Effector memory CD8-positive, alpha-beta T cell (primary cell): ENCODE measurements at regions not wholly inside any gene's neighbourhood (a gene's known extent, or its start where the extent isn't known, plus 50 kb on each side); places are given as distances from the start of the nearest gene placed in this dataset.

Experiments used
- ATAC-seq: fragments of 150-1000 bp; cut with Tn5 transposase; replicated peaks from 2 replicates; pipeline ENCODE4 v1.10.0; 2021; ENCODE audit warnings: mild to moderate bottlenecking, moderate library complexity
- DNase-seq, 3 experiments: peaks; one replicate each; pipeline ENCODE4 v3.0.0; 2021
- H3K27ac Mint-ChIP-seq, 2 donors: one replicate each; pipeline ENCODE4 v1.8.0; 2022; ENCODE audit warnings: mild to moderate bottlenecking in 2 of 2, mixed read lengths in 2 of 2, moderate library complexity in 2 of 2
- H3K27me3 Mint-ChIP-seq, 2 donors: one replicate each; pipeline ENCODE4 v1.8.0; 2022; ENCODE audit warnings: mixed read lengths in 2 of 2
- H3K36me3 Mint-ChIP-seq: one replicate; pipeline ENCODE4 v1.8.0; 2022; ENCODE audit warnings: mild to moderate bottlenecking, moderate library complexity, mixed read lengths; ENCODE audit not compliant: insufficient read depth
- H3K4me1 Mint-ChIP-seq, 2 donors: one replicate each; pipeline ENCODE4 v1.8.0; 2022; ENCODE audit warnings: low read depth in 2 of 2, mixed read lengths in 2 of 2
- H3K4me3 Mint-ChIP-seq, 2 donors: one replicate each; pipeline ENCODE4 v1.8.0; 2022; ENCODE audit warnings: mild to moderate bottlenecking in 2 of 2, mixed read lengths in 2 of 2, moderate library complexity in 2 of 2
- H3K9me3 Mint-ChIP-seq, 2 donors: one replicate each; pipeline ENCODE4 v1.8.0; 2022; ENCODE audit warnings: mixed read lengths in 2 of 2

DNA sequence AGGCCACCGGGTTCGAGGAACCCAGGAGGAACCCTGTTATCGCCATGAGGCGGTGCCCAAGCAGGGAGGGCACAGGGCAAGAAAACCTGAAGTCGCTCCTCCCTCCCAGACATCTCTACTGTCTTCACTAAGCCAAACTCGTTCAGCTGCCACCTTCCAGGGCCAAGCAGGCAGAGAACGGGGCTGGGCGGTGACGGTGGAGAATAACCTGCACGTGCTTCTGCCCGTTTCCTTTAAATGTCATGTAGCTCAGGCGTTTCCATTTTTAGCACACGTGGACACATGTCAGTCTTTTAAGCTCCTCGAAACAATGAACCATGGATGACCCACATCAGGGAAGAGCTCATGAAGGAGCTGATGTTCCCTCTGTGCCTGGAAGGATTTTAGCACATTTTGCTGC is 124.3 kb upstream of the KLF6 start:
- H3K9me3 Mint-ChIP-seq: no peaks in the 10 kb centered on the region
- H3K27me3 Mint-ChIP-seq: no peaks in the 10 kb centered on the region
- H3K4me1 Mint-ChIP-seq: no peaks in the 10 kb centered on the region
- peak overlapping the region in 1 of 2 donors; percentile 65 for H3K27ac Mint-ChIP-seq
- DNase-seq (no peak), ATAC-seq (no peak)
- peaks cover 7% of the 10 kb centered on the region for H3K36me3 Mint-ChIP-seq
- H3K4me3 Mint-ChIP-seq: no peak overlapping the region

DNA sequence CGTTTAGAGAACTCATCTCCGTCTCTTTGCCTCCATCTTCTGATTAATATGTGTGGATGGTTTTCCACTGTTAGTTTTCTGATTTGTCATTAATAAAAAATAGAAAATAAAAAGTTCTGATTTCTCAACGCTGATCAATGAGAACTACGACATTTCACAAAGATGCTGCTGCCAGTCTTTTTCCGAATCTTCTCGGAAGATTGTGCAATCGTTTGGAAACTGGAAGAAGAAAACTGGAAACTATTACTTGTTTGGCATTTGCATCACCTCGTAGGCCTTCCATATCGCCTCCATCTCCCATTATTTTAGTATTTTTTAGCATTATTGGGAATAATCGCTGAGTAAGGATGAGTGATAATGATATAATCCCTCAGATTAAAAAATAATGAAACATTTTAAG is 123.2 kb upstream of the KLF6 start:
- no peak overlapping the region for H3K27ac Mint-ChIP-seq
- H3K27me3 Mint-ChIP-seq: no peaks in the 10 kb centered on the region
- peaks cover 7% of the 10 kb centered on the region for H3K36me3 Mint-ChIP-seq
- ATAC-seq (no peak), DNase-seq (no peak)
- H3K4me1 Mint-ChIP-seq: no peaks in the 10 kb centered on the region
- no peaks in the 10 kb centered on the region for H3K9me3 Mint-ChIP-seq
- H3K4me3 Mint-ChIP-seq: no peak overlapping the region

GRCh38 chr10:3907514-3907913 is 122.5 kb upstream of the KLF6 start:
- no peak overlapping the region for H3K27ac Mint-ChIP-seq
- peaks cover 7% of the 10 kb centered on the region for H3K36me3 Mint-ChIP-seq
- no peak overlapping the region for H3K4me3 Mint-ChIP-seq
- ATAC-seq: no peak
- no peak for DNase-seq
- peaks cover 4 to 5% of the 10 kb centered on the region in 2 donors for H3K4me1 Mint-ChIP-seq
- H3K27me3 Mint-ChIP-seq: no peaks in the 10 kb centered on the region
- no peaks in the 10 kb centered on the region for H3K9me3 Mint-ChIP-seq

DNA sequence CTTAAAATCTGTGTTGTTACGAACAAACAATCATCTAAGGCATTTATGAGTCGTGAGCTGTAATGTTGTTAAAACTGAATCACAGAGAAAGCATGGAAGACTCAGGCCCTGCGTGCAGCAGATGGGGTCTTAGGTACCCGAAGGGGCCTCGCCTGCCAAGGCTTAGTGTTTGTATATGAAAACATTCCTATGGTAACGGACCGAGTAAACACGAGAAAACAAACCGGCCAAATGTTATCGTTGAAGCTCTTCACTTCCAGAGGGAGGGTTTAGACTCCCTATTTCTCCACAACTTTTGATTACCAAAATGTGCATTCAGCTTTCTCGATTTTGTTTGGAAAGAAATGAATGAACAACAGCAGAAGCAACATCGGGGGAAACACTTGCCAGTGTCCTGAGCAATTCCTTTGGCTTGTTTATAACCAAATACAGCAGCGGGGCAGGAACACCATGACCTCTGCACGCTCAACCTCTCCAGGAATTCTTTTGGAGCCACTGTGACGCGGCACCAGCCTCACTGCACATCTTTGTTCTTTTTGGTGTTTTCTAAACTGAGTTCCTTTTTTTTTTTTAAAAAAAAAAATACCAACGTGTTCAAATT is 121.6 kb upstream of the KLF6 start:
- H3K4me3 Mint-ChIP-seq: no peak overlapping the region
- ATAC-seq (no peak), DNase-seq (no peak)
- no peaks in the 10 kb centered on the region for H3K9me3 Mint-ChIP-seq
- peak overlapping the region in 1 of 2 donors; percentile 36 for H3K27ac Mint-ChIP-seq
- peaks cover 7% of the 10 kb centered on the region for H3K36me3 Mint-ChIP-seq
- H3K27me3 Mint-ChIP-seq: no peaks in the 10 kb centered on the region
- peaks cover 12 to 14% of the 10 kb centered on the region in 2 donors for H3K4me1 Mint-ChIP-seq

- peaks cover 2% of the 10 kb centered on the region for H3K36me3 Mint-ChIP-seq
- ATAC-seq (no peak), DNase-seq (no peak)
- peak overlapping the region in 1 of 2 donors; percentile 36 for H3K27ac Mint-ChIP-seq
- H3K4me1 Mint-ChIP-seq: peaks cover 18 to 21% of the 10 kb centered on the region in 2 donors
- no peaks in the 10 kb centered on the region for H3K27me3 Mint-ChIP-seq
- H3K4me3 Mint-ChIP-seq: no peak overlapping the region
- H3K9me3 Mint-ChIP-seq: no peaks in the 10 kb centered on the region
These were observed 119.5 kb upstream of the KLF6 start for GRCh38 chr10:3904419-3904960.

DNA sequence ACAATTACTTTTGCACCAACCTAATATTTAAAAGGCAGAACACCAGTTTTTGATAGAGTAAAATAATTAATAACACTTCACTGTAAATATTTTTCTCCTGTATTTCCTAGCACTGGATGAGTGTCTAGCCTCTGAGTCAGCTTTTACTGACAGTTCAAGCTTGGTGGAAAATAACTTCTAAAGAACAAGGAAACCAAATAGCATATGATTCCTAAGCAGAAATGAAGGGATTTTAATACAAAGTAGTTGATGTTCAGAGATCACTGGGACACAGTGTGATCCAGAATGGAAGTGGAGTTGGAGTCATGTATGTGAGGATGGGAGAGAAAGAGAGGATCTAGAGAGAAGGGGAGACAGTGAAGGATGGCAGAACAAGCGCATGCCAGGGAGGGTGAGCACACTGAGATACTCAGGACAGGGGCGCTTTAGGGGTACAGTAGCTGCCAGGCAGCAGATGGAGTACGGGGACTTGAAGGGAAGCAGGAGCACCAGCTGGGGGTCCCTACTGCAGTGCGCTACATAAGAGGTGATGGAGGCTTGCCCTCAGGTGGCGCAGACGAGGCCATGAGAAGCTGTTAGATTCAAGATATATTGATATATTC is 117.9 kb upstream of the KLF6 start:
- H3K27me3 Mint-ChIP-seq: no peaks in the 10 kb centered on the region
- no peak overlapping the region for H3K4me3 Mint-ChIP-seq
- no peak for DNase-seq
- peaks cover 22% of the 10 kb centered on the region in 2 donors for H3K4me1 Mint-ChIP-seq
- no peaks in the 10 kb centered on the region for H3K9me3 Mint-ChIP-seq
- H3K27ac Mint-ChIP-seq: peak overlapping the region; percentile 67 to 76
- peak; percentile 19 for ATAC-seq
- no peaks in the 10 kb centered on the region for H3K36me3 Mint-ChIP-seq

GRCh38 chr10:3902054-3902808 is 117.2 kb upstream of the KLF6 start:
- no peaks in the 10 kb centered on the region for H3K27me3 Mint-ChIP-seq
- no peaks in the 10 kb centered on the region for H3K9me3 Mint-ChIP-seq
- H3K36me3 Mint-ChIP-seq: no peaks in the 10 kb centered on the region
- DNase-seq (peak; percentile 22 to 41 (median 35)), ATAC-seq (peak; percentile 88)
- H3K27ac Mint-ChIP-seq: peak overlapping the region; percentile 67 to 76
- peak overlapping the region in 1 of 2 donors; percentile 31 for H3K4me3 Mint-ChIP-seq
- peaks cover 22% of the 10 kb centered on the region in 2 donors for H3K4me1 Mint-ChIP-seq

GRCh38 chr10:3901370-3901769 is 116.4 kb upstream of the KLF6 start:
- ATAC-seq (no peak), DNase-seq (no peak)
- Mint-ChIP-seq H3K9me3 (no peaks in the 10 kb centered on the region), H3K27ac (peak overlapping the region; percentile 67 to 76), H3K4me3 (peak overlapping the region; percentile 33 to 43), H3K4me1 (peaks cover 22% of the 10 kb centered on the region in 2 donors), H3K36me3 (no peaks in the 10 kb centered on the region), H3K27me3 (no peaks in the 10 kb centered on the region)

DNA sequence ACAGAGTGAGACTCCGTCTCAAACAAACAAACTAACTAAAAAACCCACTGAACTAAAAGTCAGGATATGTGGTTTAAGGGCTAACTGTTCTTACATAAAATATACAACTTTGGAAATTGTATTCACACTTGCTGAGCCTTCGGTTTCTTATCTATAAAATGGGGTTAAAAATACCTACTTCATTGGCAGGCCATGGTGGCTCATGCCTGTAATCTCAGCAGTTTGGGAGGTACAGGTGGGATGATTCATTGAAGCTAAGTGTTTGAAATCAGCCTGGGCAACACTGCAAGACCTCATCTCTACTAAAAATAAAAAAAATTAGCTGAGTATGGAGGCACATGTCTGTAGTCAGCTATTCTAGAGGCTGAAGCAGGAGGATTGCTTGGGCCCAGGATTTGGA is 115.4 kb upstream of the KLF6 start:
- ATAC-seq (no peak), DNase-seq (no peak)
- no peak overlapping the region for H3K27ac Mint-ChIP-seq
- no peaks in the 10 kb centered on the region for H3K36me3 Mint-ChIP-seq
- no peak overlapping the region for H3K4me3 Mint-ChIP-seq
- peaks cover 22 to 23% of the 10 kb centered on the region in 2 donors for H3K4me1 Mint-ChIP-seq
- no peaks in the 10 kb centered on the region for H3K27me3 Mint-ChIP-seq
- no peaks in the 10 kb centered on the region for H3K9me3 Mint-ChIP-seq

DNA sequence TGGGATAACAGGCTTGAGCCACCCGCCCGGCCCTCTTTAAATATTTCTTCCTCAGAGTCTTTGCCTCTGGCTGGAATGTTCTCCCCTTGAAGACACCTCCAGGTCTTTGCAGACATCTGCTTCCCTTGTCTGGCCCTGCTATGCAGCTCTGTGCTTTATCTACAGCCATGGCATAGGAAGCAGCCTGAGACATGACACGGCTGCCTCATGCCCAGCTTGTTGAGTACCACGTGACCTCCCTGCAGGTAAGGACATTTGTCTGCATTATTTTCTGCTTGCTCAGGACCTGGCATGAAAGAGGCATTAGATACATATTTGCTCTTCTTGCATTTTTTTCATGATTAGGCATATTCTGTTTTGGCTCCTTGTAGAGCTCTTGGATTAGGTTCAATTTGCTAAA is 113.8 kb upstream of the KLF6 start:
- Mint-ChIP-seq H3K27me3 (no peaks in the 10 kb centered on the region), H3K9me3 (no peaks in the 10 kb centered on the region), H3K4me3 (no peak overlapping the region), H3K27ac (no peak overlapping the region), H3K36me3 (peaks cover 3% of the 10 kb centered on the region), H3K4me1 (peaks cover 33 to 38% of the 10 kb centered on the region in 2 donors)
- DNase-seq: no peak
- no peak for ATAC-seq

- Mint-ChIP-seq H3K27ac (peak overlapping the region in 1 of 2 donors; percentile 47), H3K27me3 (no peaks in the 10 kb centered on the region), H3K9me3 (no peaks in the 10 kb centered on the region), H3K4me1 (peaks cover 38 to 44% of the 10 kb centered on the region in 2 donors), H3K4me3 (no peak overlapping the region), H3K36me3 (peaks cover 13% of the 10 kb centered on the region)
- ATAC-seq (no peak), DNase-seq (no peak)
These were observed 112.1 kb upstream of the KLF6 start for GRCh38 chr10:3897156-3897555.

- ATAC-seq (no peak), DNase-seq (no peak)
- Mint-ChIP-seq H3K27ac (peak overlapping the region in 1 of 2 donors; percentile 47), H3K9me3 (no peaks in the 10 kb centered on the region), H3K4me3 (no peak overlapping the region), H3K36me3 (peaks cover 13% of the 10 kb centered on the region), H3K27me3 (no peaks in the 10 kb centered on the region), H3K4me1 (peaks cover 37 to 43% of the 10 kb centered on the region in 2 donors)
These were observed 111.2 kb upstream of the KLF6 start for GRCh38 chr10:3896161-3896560.

- Mint-ChIP-seq H3K27ac (peak overlapping the region; percentile 87 to 97), H3K9me3 (no peaks in the 10 kb centered on the region), H3K4me1 (peaks cover 36 to 44% of the 10 kb centered on the region in 2 donors), H3K4me3 (peak overlapping the region in 1 of 2 donors; percentile 10), H3K27me3 (no peaks in the 10 kb centered on the region), H3K36me3 (peaks cover 13% of the 10 kb centered on the region)
- ATAC-seq: no peak
- no peak for DNase-seq
These were observed 110.1 kb upstream of the KLF6 start for GRCh38 chr10:3895045-3895631.
